Prostate gland (tissue), 2 donors: ENCODE measurements at regions not wholly inside any gene's neighbourhood (a gene's known extent, or its start where the extent isn't known, plus 50 kb on each side); places are given as distances from the start of the nearest gene placed in this dataset.

Experiments used
- DNase-seq: peaks from one replicate; pipeline ENCODE4 v3.0.0-alpha.2; 2019; ENCODE audit warnings: low spot score
- H3K27ac ChIP-seq, 2 donors: fragments of 200-600 bp; sonication (generic); 2 replicates each; pipeline ENCODE4 v1.5.1; 2017 to 2019
- H3K27me3 ChIP-seq: fragments of 200-600 bp; sonication (generic); replicated peaks from 2 replicates; pipeline ENCODE4 v1.5.1; 2019; ENCODE audit not compliant: insufficient read depth
- H3K36me3 ChIP-seq, 2 donors: fragments of 200-600 bp; sonication (generic); 1 replicate in 1 of 2; 2 replicates in 1 of 2; pipeline versions ENCODE4 v1.5.1 to v1.8.1; 2017 to 2019
- H3K4me1 ChIP-seq: fragments of 200-600 bp; sonication (generic); replicated peaks from 2 replicates; pipeline ENCODE4 v1.5.1; 2019
- H3K4me3 ChIP-seq, 2 donors: fragments of 200-600 bp; sonication (generic); 2 replicates each; pipeline ENCODE4 v1.5.1; 2017 to 2019
- H3K9me3 ChIP-seq: fragments of 200-600 bp; sonication (generic); 2 replicates; pipeline ENCODE4 v1.5.1; 2017
- CTCF ChIP-seq, 4 experiments: fragments of 200-600 bp in 2 of 4; fragments of 450-650 bp in 2 of 4; sonication (generic) in 2 of 4; IDR thresholded peaks; 1 replicate in 3 of 4; 2 replicates in 1 of 4; pipeline ENCODE4 v1.5.1; 2016 to 2019; ENCODE audit warnings: antibody characterized with exemption in 4 of 4, mild to moderate bottlenecking in 2 of 4, moderate library complexity in 2 of 4
- POLR2A ChIP-seq: fragments of 450-650 bp; IDR thresholded peaks from one replicate; pipeline ENCODE4 v1.6.1; 2016; ENCODE audit warnings: antibody characterized with exemption, mild to moderate bottlenecking
- POLR2AphosphoS5 ChIP-seq: sonication (generic); formaldehyde crosslinking; IDR thresholded peaks from one replicate; pipeline ENCODE4 v1.6.1; 2017; ENCODE audit warnings: antibody characterized with exemption
- WGBS: methylation state at CpG from one replicate; pipeline ENCODE4 v1.1.5; 2018; 5-methylcytosine and 5-hydroxymethylcytosine counted together
- intact Hi-C: fragments of 100-400 bp; cut with DNase I; formaldehyde crosslinking; loops from one replicate; pipeline ENCODE4 v1.14.2; 2022

- no peaks in the 10 kb centered on the region for H3K27me3 ChIP-seq
These were observed 102.4 kb upstream of the UBE3A start for GRCh38 chr15:25541228-25541627.

DNA sequence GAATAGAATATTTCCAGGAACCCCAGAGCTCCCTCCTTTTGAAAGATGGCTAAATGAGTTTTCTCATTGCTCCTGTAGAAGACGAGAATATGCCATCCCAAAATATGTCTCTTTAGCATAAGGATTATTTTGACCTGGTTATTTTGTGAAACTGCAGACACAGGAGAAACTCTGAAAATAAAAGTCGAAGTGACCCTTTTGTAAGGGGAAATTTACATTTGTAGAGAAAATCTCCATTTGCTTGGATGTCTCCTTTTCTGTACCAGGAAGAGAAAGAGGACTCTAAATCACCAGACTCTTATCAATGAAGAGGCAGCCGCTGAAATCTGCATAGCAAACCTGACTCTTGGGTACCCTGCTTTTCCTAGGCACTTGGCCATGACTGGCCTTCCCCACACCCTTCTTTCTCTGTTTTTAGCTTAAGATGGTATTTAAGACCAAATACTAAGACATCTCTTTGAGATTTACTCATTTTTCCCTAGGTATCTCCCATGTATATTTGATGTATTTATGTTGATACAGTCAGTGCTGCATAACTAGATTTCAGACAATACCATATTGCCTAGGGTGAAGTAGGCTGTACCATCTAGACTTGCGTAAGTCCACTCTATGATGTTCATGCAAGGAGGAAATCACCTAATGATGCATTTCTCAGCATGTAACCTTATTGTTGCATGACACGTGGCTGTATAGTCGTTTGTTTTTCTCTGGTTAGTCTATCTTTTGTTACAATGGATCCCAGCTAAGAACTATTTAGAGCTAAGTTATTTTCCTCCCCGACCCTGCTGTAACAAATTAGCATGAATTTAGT is 98.2 kb upstream of the UBE3A start:
- TF ChIP-seq CTCF (IDR thresholded peaks at IDR 0.05) (no peak), POLR2A (no peak), POLR2AphosphoS5 (no peak)
- 78% methylated on average over 7 of the region's 7 CpGs for WGBS
- H3K36me3 ChIP-seq, result no peaks in the 10 kb centered on the region

More at GRCh38 chr15:25541228-25541627, 102.4 kb upstream of the UBE3A start:
- Histone ChIP-seq H3K27ac (no peak overlapping the region), H3K36me3 (no peaks in the 10 kb centered on the region), H3K9me3 (no peaks in the 10 kb centered on the region), H3K4me1 (no peaks in the 10 kb centered on the region), H3K4me3 (no peak overlapping the region)
- intact Hi-C loops, result no loop called here
- DNase-seq, result no peak
- TF ChIP-seq POLR2A (no peak), POLR2AphosphoS5 (no peak), CTCF (IDR thresholded peaks at IDR 0.05) (no peak)

GRCh38 chr15:25535866-25536265 is 97.0 kb upstream of the UBE3A start:
- DNase-seq, result no peak
- 93% methylated on average over 5 of the region's 5 CpGs for WGBS
- Histone ChIP-seq H3K4me1 (no peaks in the 10 kb centered on the region), H3K27me3 (no peaks in the 10 kb centered on the region), H3K27ac (no peak overlapping the region), H3K9me3 (no peaks in the 10 kb centered on the region), H3K4me3 (no peak overlapping the region), H3K36me3 (no peaks in the 10 kb centered on the region)
- intact Hi-C loops, result no loop called here
- no peak for TF ChIP-seq POLR2A
- TF ChIP-seq POLR2AphosphoS5, result no peak
- TF ChIP-seq CTCF (IDR thresholded peaks at IDR 0.05), result no peak

More for the DNA sequence above, 98.2 kb upstream of the UBE3A start:
- Histone ChIP-seq H3K9me3 (no peaks in the 10 kb centered on the region), H3K4me3 (no peak overlapping the region), H3K27me3 (no peaks in the 10 kb centered on the region), H3K4me1 (no peaks in the 10 kb centered on the region), H3K27ac (no peak overlapping the region)
- intact Hi-C loops, result no loop called here
- no peak for DNase-seq

GRCh38 chr15:25534293-25534692 is 95.5 kb upstream of the UBE3A start:
- WGBS, result 91% methylated on average over 6 of the region's 6 CpGs
- intact Hi-C loops, result no loop called here
- Histone ChIP-seq H3K27ac (no peak overlapping the region), H3K9me3 (no peaks in the 10 kb centered on the region), H3K36me3 (no peaks in the 10 kb centered on the region), H3K27me3 (no peaks in the 10 kb centered on the region), H3K4me3 (no peak overlapping the region), H3K4me1 (no peaks in the 10 kb centered on the region)
- DNase-seq, result no peak
- TF ChIP-seq CTCF (IDR thresholded peaks at IDR 0.05), result no peak
- no peak for TF ChIP-seq POLR2AphosphoS5
- no peak for TF ChIP-seq POLR2A
